Skeletal muscle cell (primary cell): ENCODE measurements at regions not wholly inside any gene's neighbourhood (a gene's known extent, or its start where the extent isn't known, plus 50 kb on each side); places are given as distances from the start of the nearest gene placed in this dataset.
"Not testable (repeated sequence)": the region's sequence is repeated elsewhere in the genome, so short reads cannot be mapped to it uniquely, and the experiment has no call there.

Source experiments
- DNase-seq: peaks from one replicate; pipeline ENCODE4 v3.0.0-alpha.2; 2010; ENCODE audit warnings: low read depth
- H3K4me3 ChIP-seq: 2 replicates; pipeline ENCODE4 v1.5.1; 2011; ENCODE audit warnings: low read depth, mild to moderate bottlenecking, control low read depth, low read length, moderate library complexity

GRCh38 chr6:90676516-90677300 is 89.8 kb upstream of the MAP3K7 start:
- DNase-seq, result no peak
- no peak overlapping the region for H3K4me3 ChIP-seq

- not testable (repeated sequence) for H3K4me3 ChIP-seq, DNase-seq
These were observed 88.2 kb upstream of the MAP3K7 start for GRCh38 chr6:90675107-90675506.

GRCh38 chr6:90674077-90674476 is 87.2 kb upstream of the MAP3K7 start:
- not testable (repeated sequence) for H3K4me3 ChIP-seq, DNase-seq

GRCh38 chr6:90669846-90670245 is 83.0 kb upstream of the MAP3K7 start:
- no peak overlapping the region for H3K4me3 ChIP-seq
- DNase-seq, result no peak

- no peak overlapping the region for H3K4me3 ChIP-seq
- DNase-seq, result no peak
These were observed 82.5 kb upstream of the MAP3K7 start for GRCh38 chr6:90669420-90669819.

GRCh38 chr6:90668141-90668540 is 81.3 kb upstream of the MAP3K7 start:
- no peak overlapping the region for H3K4me3 ChIP-seq

GRCh38 chr6:90663873-90664272 is 77.0 kb upstream of the MAP3K7 start:
- DNase-seq, result no peak
- no peak overlapping the region for H3K4me3 ChIP-seq

More at GRCh38 chr6:90668141-90668540, 81.3 kb upstream of the MAP3K7 start:
- no peak for DNase-seq

- no peak for DNase-seq
- H3K4me3 ChIP-seq, result no peak overlapping the region
These were observed 76.2 kb upstream of the MAP3K7 start for GRCh38 chr6:90663106-90663505.

GRCh38 chr6:90660931-90661330 is 74.1 kb upstream of the MAP3K7 start:
- no peak overlapping the region for H3K4me3 ChIP-seq
- DNase-seq, result no peak

GRCh38 chr6:90658497-90658896 is 71.6 kb upstream of the MAP3K7 start:
- no peak for DNase-seq

GRCh38 chr6:90656325-90656724 is 69.5 kb upstream of the MAP3K7 start:
- H3K4me3 ChIP-seq, result no peak overlapping the region
- no peak for DNase-seq

More at GRCh38 chr6:90658497-90658896, 71.6 kb upstream of the MAP3K7 start:
- H3K4me3 ChIP-seq, result no peak overlapping the region

GRCh38 chr6:90654806-90655205 is 67.9 kb upstream of the MAP3K7 start:
- no peak for DNase-seq
- H3K4me3 ChIP-seq, result no peak overlapping the region

- no peak overlapping the region for H3K4me3 ChIP-seq
- DNase-seq, result no peak
These were observed 67.3 kb upstream of the MAP3K7 start for GRCh38 chr6:90654166-90654565.

- DNase-seq, result no peak
- H3K4me3 ChIP-seq, result no peak overlapping the region
These were observed 66.9 kb upstream of the MAP3K7 start for GRCh38 chr6:90653750-90654149.

- no peak overlapping the region for H3K4me3 ChIP-seq
- DNase-seq, result no peak
These were observed 63.4 kb upstream of the MAP3K7 start for GRCh38 chr6:90650041-90650940.

GRCh38 chr6:90648873-90649272 is 62.0 kb upstream of the MAP3K7 start:
- no peak overlapping the region for H3K4me3 ChIP-seq
- DNase-seq, result no peak

GRCh38 chr6:90646940-90647339 is 60.1 kb upstream of the MAP3K7 start:
- H3K4me3 ChIP-seq, result no peak overlapping the region
- DNase-seq, result no peak

GRCh38 chr6:90645634-90646033 is 58.8 kb upstream of the MAP3K7 start:
- no peak overlapping the region for H3K4me3 ChIP-seq

GRCh38 chr6:90644492-90644891 is 57.6 kb upstream of the MAP3K7 start:
- no peak overlapping the region for H3K4me3 ChIP-seq
- no peak for DNase-seq

More at GRCh38 chr6:90645634-90646033, 58.8 kb upstream of the MAP3K7 start:
- no peak for DNase-seq

- H3K4me3 ChIP-seq, result no peak overlapping the region
- no peak for DNase-seq
These were observed 56.5 kb upstream of the MAP3K7 start for GRCh38 chr6:90643381-90643780.
